NCI-H82 treated with DMSO at 0.1 percent for 48 hours (cell line): ENCODE measurements at regions not wholly inside any gene's neighbourhood (a gene's known extent, or its start where the extent isn't known, plus 50 kb on each side); places are given as distances from the start of the nearest gene placed in this dataset.

Experiments
- DNase-seq: peaks from one replicate; lab custom pipeline; 2025; ENCODE audit not compliant: unreplicated experiment; lab: John Stamatoyannopoulos, UW

GRCh38 chr1:95167503-95167902 lies 50.3 kb downstream of the TLCD4 start:
- DNase-seq: peak; percentile 22

GRCh38 chr1:95168028-95168427 lies 50.9 kb downstream of the TLCD4 start:
- DNase-seq: no peak

DNA sequence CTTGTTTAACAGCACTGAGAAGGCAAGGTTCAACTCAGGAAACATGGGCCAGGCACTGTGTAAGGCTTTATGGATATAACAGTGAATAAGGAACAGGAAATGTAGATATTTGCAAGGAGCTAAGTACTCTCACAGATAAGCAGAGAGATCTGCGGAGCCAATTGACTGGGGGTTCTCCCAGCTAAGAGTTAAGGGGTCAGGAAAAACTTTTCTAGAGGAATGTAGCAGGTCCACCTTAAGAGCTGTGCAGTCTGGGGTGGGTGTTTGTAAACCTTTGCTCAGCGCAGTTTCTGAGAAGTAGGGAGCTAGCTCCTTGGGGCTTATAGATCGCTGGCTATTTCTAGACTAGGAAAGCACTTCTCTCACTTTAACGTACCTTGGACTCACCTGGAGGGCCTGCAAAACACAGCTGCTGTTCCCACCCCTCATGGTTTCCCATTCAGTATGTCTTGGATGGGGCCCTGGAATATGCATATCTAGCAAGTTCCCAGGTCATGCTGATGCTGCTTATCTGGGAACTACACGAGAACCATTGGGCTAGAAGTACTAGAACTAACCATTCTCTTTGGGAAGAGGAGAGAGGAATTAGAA lies 51.7 kb downstream of the TLCD4 start:
- DNase-seq: no peak

DNA sequence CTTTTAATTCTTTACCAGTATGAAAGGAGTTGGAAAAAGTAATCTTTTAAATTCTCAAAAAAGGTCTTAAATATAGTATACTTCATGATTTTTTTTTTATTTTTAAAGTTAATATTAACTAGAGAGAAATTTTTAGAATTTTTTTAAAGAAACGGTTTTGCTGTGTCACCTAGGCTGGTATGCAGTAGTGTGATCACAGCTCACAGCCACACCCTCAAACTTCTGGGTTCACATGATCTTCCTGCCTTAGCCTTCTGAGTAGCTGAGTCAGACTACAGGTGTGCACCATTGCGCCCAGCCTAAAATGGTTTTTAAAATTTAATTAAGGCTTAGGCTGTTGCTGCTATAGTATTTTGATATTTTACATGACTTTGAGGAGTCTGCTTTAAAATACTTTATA lies 52.4 kb downstream of the TLCD4 start:
- no peak for DNase-seq

- no peak for DNase-seq
Measured at GRCh38 chr1:95171270-95172245, 54.4 kb downstream of the TLCD4 start.

- no peak for DNase-seq
Measured at GRCh38 chr1:95176861-95177260, 57.1 kb upstream of the RWDD3 start.

GRCh38 chr1:95179205-95179986 lies 54.6 kb upstream of the RWDD3 start:
- DNase-seq: no peak

DNA sequence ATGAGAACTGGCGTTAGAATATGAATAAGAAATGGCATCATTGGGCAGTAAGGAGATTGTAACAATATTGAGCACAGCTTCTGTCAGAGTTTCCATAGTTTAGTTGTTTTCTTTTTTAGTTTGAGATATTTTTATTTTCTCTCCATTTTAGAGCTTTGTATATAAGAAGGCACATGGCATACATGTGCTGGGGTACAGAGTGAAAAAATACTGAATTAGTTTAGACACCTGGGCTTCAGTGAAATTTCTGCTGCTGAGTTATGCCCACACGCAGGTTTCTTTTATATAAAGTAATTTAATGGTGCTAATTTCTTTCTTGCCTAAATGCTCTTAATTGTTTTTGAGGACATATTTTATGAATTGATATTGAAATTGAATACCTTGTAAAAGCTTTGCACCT lies 53.6 kb upstream of the RWDD3 start:
- no peak for DNase-seq

DNA sequence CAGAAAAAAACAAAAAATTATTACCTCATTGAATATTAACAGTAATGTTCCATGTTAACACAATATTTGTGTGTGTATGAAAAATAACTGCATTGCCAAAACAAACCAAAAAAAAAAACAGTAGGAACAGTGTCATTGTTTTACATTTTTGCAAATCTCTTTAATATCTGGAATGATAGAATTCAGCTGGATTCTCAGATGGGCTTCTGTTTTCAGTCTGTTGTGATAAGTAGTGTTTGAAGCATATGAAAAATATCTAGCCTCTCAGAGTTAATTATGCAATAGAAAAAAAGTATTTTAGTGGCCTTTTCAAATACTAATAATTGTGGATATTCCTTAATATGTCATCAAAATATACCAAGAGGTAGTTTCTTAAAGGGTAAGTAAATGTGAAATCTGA lies 52.9 kb upstream of the RWDD3 start:
- DNase-seq: no peak

- no peak for DNase-seq
Measured at GRCh38 chr1:95183952-95184351, 50.1 kb upstream of the RWDD3 start.
